ENCODE measurements at regions not wholly inside any gene's neighbourhood (a gene's known extent, or its start where the extent isn't known, plus 50 kb on each side); places are given as distances from the start of the nearest gene placed in this dataset.

DNA sequence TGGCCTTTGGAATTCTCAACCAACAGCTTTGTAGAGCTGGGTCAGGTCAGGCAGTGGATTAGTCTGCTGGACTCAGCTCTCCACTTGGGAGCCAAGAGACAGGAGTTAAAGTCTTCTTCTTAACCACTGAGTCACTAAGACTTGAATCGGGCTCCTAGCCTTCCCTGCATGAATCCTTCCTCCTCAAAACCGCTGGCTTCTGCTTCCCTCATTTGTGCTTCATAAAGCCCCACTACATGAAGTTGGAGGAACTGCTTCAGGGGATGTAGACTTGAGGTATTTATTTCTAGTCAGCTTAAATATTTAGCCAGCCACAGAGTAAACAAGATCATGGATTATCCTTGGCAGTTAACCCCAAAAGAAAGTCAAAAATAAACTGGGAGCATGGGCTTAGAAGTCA lies 536.3 kb upstream of the TNP1 start:
- WGBS (ENCODE audit: insufficient coverage, insufficient replicate concordance, low lambda C conversion rate, missing lambda C conversion rate), result 5% methylated on average over 2 of the region's 2 CpGs
- TF ChIP-seq PAX8 (IDR thresholded peaks at IDR 0.05), result no peak
- TF ChIP-seq, protein P1, sequence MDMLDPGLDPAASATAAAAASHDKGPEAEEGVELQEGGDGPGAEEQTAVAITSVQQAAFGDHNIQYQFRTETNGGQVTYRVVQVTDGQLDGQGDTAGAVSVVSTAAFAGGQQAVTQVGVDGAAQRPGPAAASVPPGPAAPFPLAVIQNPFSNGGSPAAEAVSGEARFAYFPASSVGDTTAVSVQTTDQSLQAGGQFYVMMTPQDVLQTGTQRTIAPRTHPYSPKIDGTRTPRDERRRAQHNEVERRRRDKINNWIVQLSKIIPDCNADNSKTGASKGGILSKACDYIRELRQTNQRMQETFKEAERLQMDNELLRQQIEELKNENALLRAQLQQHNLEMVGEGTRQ (IDR thresholded peaks at IDR 0.05; ENCODE audit: borderline replicate concordance, low read depth, low read length), result no peak
- no peak for FAIRE-seq

DNA sequence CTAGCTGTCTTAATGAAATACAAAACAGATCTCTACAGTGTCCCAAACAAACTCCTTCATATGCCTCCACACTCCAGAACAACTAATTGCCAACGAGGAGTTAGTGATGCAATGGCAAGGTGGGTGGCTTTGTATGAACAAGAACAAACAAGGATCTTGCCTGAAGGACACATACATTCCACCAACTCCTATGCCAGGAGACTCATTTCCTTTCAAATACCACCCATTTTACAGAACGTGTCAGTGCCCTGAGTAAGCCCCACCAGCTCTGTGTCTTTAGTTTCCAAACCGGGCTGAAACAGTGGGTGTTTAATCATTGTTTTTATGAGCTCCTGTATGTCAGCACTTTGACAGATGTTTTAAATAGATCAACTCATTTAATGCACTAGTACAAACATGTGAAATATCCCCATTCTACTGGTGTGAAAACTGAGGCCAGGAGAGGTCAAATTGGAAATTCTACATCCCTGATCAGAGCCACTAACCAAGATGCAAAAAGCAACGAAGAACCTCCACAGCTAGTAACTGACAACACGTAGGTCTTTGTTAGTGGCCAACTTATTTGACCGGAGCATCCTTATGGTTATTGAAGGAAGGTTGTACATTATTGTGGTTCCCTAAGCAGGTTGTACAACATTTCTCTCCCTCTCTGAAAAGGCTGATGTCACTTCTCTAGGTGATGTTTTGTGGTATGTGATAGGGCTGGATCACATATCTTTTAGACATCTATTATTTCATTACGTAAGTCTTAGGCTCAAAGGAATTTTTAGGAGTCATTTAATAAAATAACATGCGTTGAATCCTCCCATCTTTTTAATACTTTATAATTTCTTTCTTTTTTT lies 534.9 kb upstream of the TNP1 start:
- ChIA-PET CTCF (no interaction called here), RAD21 (ENCODE audit: unreplicated experiment) (no interaction called here), SMC1A (ENCODE audit: uncharacterized antibody, unreplicated experiment) (no interaction called here), POLR2A (no interaction called here)
- no peaks in the 10 kb centered on the region for H3K4me1 ChIP-seq (ENCODE audit: control insufficient read depth, insufficient read depth, low read length)
- H3K36me3 ChIP-seq (ENCODE audit: control insufficient read depth in 2 of 2, insufficient read depth in 2 of 2, low read length in 1 of 2), result no peaks in the 10 kb centered on the region
- H3K4me3 ChIP-seq, result no peak overlapping the region
- H2AFZ ChIP-seq (ENCODE audit: control insufficient read depth, low read depth, low read length), result no peak overlapping the region
- peaks cover 5% of the 10 kb centered on the region; the same call in 2 of the 3 replicates for H3K9me3 ChIP-seq (replicated peaks; ENCODE audit: control insufficient read depth, insufficient read depth, low read length)
- in situ Hi-C loops (cut with MboI), result no loop called here
- H3K79me2 ChIP-seq (ENCODE audit: control insufficient read depth, insufficient read depth, low read length), result no peaks in the 10 kb centered on the region
- ATAC-seq (no peak), DNase-seq (ENCODE audit: low read depth, low spot score) (no peak), FAIRE-seq (no peak)
- H4K20me1 ChIP-seq (ENCODE audit: control insufficient read depth, insufficient read depth), result no peaks in the 10 kb centered on the region
- intact Hi-C loops (cut with micrococcal nuclease; ENCODE audit: unreplicated experiment), result no loop called here
- H3K4me2 ChIP-seq (ENCODE audit: control insufficient read depth, insufficient read depth), result no peak overlapping the region
- 28% methylated on average over 8 of the region's 8 CpGs for WGBS (ENCODE audit: insufficient coverage, insufficient replicate concordance, low lambda C conversion rate, missing lambda C conversion rate)
- H3K27ac ChIP-seq (ENCODE audit: control insufficient read depth, insufficient read depth), result no peak overlapping the region
- H3K9ac ChIP-seq (ENCODE audit: control insufficient read depth, insufficient read depth, low read length), result no peak overlapping the region
- H3K27me3 ChIP-seq (replicated peaks in 1 of 2; ENCODE audit: control insufficient read depth in 2 of 2, insufficient read depth in 2 of 2, low read length in 1 of 2), result no peaks in the 10 kb centered on the region
- BruUV-seq (replicated peaks), result no TSS peak
- no peak for TF ChIP-seq TCF7 (IDR thresholded peaks at IDR 0.05; ENCODE audit: borderline replicate concordance)
- TF ChIP-seq CBX5 (IDR thresholded peaks at IDR 0.05; ENCODE audit: low read depth), result no peak
- TF ChIP-seq, protein P2, sequence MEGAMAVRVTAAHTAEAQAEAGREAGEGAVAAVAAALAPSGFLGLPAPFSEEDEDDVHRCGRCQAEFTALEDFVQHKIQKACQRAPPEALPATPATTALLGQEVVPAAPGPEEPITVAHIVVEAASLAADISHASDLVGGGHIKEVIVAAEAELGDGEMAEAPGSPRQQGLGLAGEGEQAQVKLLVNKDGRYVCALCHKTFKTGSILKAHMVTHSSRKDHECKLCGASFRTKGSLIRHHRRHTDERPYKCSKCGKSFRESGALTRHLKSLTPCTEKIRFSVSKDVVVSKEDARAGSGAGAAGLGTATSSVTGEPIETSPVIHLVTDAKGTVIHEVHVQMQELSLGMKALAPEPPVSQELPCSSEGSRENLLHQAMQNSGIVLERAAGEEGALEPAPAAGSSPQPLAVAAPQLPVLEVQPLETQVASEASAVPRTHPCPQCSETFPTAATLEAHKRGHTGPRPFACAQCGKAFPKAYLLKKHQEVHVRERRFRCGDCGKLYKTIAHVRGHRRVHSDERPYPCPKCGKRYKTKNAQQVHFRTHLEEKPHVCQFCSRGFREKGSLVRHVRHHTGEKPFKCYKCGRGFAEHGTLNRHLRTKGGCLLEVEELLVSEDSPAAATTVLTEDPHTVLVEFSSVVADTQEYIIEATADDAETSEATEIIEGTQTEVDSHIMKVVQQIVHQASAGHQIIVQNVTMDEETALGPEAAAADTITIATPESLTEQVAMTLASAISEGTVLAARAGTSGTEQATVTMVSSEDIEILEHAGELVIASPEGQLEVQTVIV (IDR thresholded peaks at IDR 0.05; ENCODE audit: borderline replicate concordance, partially characterized antibody), result no peak
- TF ChIP-seq, protein P3, sequence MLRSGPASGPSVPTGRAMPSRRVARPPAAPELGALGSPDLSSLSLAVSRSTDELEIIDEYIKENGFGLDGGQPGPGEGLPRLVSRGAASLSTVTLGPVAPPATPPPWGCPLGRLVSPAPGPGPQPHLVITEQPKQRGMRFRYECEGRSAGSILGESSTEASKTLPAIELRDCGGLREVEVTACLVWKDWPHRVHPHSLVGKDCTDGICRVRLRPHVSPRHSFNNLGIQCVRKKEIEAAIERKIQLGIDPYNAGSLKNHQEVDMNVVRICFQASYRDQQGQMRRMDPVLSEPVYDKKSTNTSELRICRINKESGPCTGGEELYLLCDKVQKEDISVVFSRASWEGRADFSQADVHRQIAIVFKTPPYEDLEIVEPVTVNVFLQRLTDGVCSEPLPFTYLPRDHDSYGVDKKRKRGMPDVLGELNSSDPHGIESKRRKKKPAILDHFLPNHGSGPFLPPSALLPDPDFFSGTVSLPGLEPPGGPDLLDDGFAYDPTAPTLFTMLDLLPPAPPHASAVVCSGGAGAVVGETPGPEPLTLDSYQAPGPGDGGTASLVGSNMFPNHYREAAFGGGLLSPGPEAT (IDR thresholded peaks at IDR 0.05; ENCODE audit: low read depth), result no peak

More for the DNA sequence above, 536.3 kb upstream of the TNP1 start:
- Histone ChIP-seq H3K9ac (ENCODE audit: control insufficient read depth, insufficient read depth, low read length) (no peak overlapping the region), H3K4me2 (ENCODE audit: control insufficient read depth, insufficient read depth) (no peak overlapping the region), H3K79me2 (ENCODE audit: control insufficient read depth, insufficient read depth, low read length) (no peaks in the 10 kb centered on the region), H3K36me3 (ENCODE audit: control insufficient read depth in 2 of 2, insufficient read depth in 2 of 2, low read length in 1 of 2) (no peaks in the 10 kb centered on the region), H2AFZ (ENCODE audit: control insufficient read depth, low read depth, low read length) (no peak overlapping the region), H4K20me1 (ENCODE audit: control insufficient read depth, insufficient read depth) (no peaks in the 10 kb centered on the region), H3K4me3 (no peak overlapping the region), H3K4me1 (ENCODE audit: control insufficient read depth, insufficient read depth, low read length) (no peaks in the 10 kb centered on the region), H3K27ac (ENCODE audit: control insufficient read depth, insufficient read depth) (no peak overlapping the region), H3K9me3 (replicated peaks; ENCODE audit: control insufficient read depth, insufficient read depth, low read length) (no peaks in the 10 kb centered on the region; the same call in 2 of the 3 replicates), H3K27me3 (replicated peaks in 1 of 2; ENCODE audit: control insufficient read depth in 2 of 2, insufficient read depth in 2 of 2, low read length in 1 of 2) (no peaks in the 10 kb centered on the region)
- DNase-seq (ENCODE audit: low read depth, low spot score) (no peak), ATAC-seq (no peak)
- ChIA-PET RAD21 (ENCODE audit: unreplicated experiment) (no interaction called here), SMC1A (ENCODE audit: uncharacterized antibody, unreplicated experiment) (no interaction called here), CTCF (no interaction called here), POLR2A (no interaction called here)
- in situ Hi-C loops (cut with MboI), result no loop called here
- no TSS peak for BruUV-seq (replicated peaks)
- intact Hi-C loops (cut with micrococcal nuclease; ENCODE audit: unreplicated experiment), result no loop called here

Measured in GM12878 (cell line).